HK-2 (cell line): ENCODE measurements at regions not wholly inside any gene's neighbourhood (a gene's known extent, or its start where the extent isn't known, plus 50 kb on each side); places are given as distances from the start of the nearest gene placed in this dataset.

ENCODE experiments used
- DNase-seq: peaks from one replicate; pipeline ENCODE4 v3.0.0-alpha.2; 2018; ENCODE audit not compliant: unreplicated experiment

DNA sequence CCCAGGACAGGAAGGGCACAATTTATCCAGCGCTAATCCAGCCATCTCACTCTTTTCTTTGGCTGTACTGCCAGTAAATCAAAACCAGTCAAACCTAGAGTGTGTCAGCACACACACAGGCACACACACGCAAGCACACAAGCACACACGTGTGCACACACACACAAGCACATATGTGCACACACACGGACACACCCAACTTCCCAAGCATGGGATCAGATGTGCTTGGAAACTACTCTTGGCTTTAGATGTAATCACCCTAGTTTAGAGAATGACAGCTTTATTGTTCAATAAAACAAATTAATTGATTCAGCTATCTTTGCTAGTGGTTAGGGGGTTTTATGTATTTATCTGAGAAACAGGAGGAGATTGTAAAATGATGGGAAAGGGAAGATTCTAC lies 615.0 kb upstream of the MKI67 start:
- DNase-seq = no peak

DNA sequence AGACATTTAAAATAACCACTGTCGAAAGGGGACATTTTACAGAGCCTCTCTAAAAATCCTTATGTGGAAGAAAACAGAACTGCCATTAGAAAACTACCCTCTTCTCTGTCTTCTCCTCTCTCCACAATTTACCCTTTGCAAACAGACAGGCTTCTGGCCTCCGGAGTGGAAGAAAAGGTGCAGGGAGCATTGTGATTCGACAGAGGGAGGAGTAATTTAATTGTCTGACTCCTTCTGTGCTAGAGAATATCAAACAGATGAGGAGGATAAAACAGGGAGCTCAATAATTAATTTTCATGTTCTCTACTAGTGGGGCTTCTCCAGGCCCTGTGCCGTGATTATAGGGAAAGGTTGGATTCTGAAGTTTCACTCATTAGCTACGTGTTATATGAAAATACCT lies 615.5 kb upstream of the MKI67 start:
- DNase-seq = no peak

DNA sequence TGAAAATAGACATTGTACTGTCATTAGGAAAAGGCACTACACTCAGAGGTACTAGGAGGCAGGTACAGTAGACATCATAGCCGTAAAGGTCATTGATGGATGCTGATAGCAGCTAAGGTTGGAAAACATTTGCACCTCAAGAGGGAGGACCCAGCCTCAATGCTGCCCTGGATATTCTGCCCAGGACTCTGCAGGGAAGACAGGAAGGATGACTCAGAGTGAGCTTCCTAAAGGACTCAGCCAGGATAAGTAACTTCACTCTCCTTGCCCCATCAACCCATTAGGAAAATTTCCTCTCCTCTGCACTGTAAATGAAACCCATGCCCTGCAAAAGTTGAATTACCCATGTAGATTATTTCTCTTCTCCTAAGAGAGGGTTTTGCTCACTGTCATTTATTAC lies 617.9 kb upstream of the MKI67 start:
- DNase-seq = no peak

DNA sequence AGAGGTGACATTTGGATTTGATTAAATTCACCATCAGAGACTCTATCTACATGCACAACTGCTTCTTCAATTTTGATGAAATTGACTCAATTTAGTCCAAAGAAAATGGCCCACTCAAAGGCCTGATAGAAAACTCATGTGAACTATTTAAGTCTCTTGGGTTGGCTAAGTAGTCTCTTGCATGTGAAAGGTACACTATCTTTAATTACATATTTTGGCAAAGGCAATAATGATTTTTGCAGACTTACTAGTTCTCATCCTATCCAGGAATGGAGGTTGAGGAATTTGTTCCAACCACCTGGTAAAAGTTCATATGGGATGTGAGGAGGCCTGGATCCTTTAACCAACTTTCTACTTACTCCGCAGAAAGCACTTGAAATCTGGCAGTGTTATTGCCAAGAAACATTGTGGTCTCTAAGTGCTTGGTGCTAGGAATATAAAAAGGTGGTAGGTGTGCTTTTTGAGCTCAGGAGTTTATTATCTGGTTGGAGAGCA lies 618.6 kb upstream of the MKI67 start:
- no peak for DNase-seq

DNA sequence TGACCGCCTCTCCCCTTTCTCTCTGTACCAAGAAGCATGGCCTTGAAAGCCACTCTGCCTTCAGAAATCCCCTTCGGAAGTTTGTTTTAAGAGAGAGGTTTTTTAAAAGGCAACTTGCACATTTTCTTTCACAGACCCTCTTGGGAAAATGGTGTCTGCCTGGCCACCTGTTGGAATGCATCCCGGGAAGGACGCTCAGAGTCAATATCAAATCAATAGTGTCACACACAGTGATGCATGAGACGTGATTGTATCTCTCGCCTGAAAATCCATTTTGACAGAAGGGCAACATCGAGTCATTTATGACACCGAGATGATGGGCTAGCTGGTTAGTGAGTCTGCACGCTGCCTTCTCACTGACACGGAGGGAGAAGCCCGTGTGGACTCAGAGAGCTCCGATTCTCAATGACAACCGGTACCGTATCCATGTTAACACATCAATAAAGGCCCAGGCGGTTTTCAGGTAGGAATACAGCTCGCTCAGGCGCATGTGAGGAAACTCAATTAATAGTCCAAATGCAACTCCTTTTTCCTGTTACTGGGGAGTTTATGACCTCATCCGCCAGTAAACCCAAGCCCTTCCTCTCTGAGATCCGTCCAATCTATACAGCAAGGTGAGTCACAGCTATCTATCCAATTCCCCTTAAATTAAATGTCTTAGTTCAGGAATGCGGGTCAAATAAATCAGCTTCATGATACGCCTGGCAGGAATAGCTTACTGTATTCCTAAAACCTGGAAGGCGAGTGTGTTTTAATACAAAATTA lies 621.5 kb upstream of the MKI67 start:
- no peak for DNase-seq

DNA sequence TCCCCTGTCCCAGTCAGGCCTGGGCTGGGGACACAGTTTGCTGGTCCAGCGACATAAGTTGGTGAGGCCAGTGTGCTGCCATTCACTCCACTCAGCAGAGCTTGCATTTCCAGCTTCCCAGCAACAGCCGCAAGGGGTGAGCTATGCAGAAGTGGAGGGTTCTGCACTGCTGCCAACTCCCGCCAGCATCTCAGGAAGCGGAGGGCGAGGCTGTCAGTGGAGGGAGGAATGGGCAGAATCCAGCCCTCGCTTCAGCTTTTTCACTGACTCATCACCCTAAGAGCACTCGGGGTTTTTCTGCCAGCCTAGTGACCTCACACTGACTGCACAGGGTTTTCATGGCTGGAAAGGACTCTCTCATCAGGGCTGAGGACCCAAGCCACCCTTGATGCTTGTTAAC lies 625.1 kb upstream of the MKI67 start:
- peak; percentile 45 for DNase-seq

DNA sequence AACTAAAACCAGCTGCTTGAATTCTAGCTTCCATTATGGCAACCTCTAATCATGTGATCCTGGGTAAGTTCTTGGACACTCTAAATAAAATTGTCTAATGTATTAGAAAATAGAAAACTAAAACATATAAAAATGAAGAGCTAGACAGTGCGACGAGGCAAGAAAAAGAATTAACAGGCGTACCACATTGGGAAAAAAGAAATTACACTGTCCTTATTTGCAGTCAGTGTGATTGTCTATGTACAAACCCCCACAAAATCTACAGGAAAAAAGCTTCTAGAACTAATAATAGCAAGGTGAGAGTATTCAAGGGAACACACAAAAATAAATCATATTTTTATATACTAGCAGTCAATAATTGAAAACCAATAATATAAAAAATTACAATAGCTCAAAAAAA lies 625.6 kb upstream of the MKI67 start:
- no peak for DNase-seq

DNA sequence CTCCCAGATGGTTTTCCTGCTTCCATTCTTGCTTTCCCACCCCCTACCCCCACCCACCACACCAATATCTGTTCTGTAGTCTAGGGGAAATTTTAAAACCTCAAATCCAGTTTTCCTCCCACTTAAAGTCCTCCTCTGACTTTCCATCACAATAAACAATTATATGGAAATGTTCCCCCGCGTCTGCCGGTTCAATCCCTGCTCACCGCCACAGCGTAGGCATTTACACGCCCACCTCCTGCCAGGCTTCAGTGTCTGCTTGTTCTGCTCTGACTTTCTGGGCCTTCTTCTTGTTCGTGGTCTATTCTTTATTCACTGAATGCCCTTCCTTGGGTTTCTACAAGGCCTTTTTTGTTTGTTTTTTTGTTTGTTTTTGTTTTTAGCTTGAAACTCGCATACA lies 633.0 kb upstream of the MKI67 start:
- DNase-seq = no peak

DNA sequence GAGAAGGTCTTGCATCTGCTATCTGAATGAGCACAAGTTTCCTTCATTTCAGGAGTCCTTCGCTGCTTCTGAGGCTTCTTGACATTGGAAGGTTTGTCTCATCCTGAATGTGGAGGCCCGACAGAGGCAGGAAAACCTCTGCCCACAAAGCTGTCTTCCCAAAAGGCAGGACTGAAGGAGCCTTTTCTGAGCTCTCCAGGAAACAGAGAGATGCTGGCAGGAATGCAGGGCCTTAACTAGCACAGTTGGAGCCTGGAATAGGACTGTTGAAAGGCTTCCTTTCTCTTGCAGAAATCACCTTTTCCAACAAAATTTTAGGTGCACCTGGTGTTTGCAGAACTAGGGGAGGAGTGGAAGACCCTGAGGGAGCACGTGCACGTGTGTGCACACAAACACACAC lies 637.4 kb upstream of the MKI67 start:
- DNase-seq = no peak

DNA sequence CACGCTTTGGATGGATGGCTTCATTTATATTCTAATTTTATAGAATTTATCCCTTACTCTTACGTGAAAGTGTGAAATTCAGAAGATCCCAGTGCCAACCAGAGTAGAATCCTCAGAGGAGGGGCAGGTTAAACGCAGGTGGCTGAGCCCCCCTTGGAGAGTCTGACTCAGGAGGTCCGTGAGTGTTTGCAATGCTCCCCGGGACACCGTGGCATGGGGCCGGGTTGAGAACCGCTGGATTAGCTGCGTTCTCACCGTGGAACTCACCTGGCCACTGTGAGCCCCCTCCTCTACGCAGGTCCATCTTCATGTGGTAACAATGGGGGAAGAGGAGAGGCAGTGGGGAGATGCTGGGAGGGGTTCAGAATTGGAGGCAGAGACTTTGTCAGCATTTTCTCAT lies 638.0 kb upstream of the MKI67 start:
- no peak for DNase-seq

DNA sequence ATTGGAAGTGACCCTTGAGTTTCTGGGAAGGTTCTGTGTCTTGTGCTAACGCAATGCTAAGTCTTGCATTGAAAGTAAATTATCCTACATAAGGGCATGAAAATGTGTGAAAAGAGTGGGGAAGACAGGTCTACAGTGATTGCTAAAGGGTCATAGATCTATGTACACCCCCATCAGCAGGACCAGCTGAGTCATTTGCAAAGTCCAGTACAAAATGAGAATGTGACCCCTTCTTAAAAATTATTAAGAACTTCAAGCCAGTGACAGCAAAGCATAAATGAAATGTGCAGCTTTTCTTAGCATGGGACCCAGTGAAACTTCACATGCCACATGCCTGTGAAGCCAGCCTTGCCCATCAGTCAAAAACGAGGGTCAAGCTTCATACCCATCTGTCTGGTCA lies 640.7 kb upstream of the MKI67 start:
- DNase-seq = no peak

DNA sequence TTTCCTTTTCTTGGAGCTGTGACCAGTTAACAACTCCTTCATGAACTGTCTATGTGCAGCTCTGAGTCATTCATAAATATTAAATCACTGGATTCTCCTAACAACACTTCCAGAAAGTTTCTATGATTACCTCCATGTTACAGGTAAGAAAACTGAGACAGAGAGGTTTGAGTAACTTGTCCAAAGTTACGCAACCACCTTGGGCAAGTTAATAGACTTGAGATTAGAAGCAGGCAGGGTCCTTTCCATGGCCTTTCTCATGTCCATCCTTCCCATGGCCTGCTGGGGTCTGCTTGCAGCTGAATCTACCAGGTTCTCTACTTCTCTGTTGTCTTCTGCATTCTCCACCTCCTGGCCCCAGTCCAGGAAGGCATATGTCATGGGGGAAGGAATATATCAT lies 648.8 kb upstream of the MKI67 start:
- DNase-seq = no peak

DNA sequence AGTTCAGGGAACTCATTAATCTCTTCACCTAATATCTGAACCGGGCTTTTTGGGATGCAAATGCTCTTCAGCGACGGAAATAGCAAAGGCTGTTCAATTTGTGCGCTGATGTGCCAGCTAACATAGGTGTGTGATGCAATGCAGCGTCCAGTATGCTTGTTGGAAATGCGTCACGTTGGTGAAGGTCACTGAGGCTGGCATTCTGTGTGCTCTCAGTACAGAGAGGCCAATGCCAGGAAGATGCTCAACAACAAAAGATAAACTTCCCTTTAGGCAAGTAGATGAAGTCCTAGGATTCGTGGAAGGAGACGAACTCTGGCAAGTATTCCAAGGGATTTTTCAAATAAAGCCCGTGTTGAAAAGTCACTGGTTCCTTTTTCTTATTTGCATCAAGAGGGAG lies 649.5 kb upstream of the MKI67 start:
- no peak for DNase-seq

DNA sequence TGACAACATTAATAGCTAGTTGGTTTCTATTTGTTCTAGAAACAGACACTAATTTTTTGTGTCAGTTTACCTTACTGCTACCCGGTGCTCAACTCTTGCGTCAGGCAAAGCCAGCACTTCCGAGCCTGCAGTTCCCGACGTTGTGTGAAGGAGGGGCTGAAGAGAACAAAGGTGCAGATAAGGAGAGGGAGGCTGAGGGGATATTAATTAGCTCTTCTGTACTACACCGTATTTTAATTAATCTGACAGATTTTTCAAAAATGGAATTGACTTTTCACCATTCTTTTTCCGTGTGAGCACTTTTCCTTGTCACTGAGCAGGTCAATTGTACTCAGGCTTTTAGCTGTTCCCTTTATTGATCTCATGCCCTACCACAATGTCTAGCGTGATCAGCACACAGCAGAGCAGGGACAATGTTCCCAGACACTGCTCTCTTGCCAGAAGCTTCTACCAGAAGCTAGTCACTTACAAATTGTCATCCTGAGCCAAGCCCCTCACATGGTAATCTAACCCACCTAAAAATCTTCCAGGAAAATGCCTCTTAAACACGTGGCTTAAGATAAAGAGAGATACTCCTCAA lies 650.5 kb upstream of the MKI67 start:
- no peak for DNase-seq

DNA sequence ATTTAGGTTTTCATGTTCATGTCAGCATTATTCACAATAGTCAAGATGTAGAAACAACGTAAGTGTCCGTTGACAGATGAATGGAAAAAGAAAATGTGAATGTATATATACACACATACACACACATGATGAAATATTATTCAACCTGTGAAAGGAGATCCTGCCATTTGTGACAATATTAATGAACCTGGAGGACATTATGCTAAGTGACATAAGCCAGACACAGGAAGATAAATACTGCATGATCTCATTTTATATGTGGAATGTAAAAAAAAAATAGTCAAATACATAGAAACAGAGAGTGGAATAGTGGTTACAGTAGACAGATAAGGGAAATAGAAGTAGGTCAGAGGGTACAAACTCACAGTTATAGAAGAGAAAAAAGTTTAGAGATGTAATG lies 651.1 kb upstream of the MKI67 start:
- DNase-seq = no peak

DNA sequence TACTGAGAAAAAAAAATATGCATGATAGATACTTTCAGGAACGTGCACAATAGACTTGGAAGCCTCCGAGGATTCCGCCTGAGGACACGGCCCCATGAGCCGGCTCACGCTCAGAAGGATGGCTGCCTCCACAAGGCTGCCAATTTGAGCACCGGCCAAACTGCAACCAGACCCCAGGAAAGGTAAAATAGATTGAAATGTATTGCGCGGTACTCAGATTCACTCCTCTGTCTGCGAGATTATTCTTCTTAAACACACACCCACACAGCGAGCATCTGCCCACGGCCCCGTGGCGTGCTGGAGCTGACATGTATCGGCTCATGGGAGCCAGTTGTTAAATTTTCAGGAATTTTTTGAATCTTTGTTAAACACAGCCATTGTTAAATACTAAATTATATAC lies 653.2 kb upstream of the MKI67 start:
- no peak for DNase-seq

DNA sequence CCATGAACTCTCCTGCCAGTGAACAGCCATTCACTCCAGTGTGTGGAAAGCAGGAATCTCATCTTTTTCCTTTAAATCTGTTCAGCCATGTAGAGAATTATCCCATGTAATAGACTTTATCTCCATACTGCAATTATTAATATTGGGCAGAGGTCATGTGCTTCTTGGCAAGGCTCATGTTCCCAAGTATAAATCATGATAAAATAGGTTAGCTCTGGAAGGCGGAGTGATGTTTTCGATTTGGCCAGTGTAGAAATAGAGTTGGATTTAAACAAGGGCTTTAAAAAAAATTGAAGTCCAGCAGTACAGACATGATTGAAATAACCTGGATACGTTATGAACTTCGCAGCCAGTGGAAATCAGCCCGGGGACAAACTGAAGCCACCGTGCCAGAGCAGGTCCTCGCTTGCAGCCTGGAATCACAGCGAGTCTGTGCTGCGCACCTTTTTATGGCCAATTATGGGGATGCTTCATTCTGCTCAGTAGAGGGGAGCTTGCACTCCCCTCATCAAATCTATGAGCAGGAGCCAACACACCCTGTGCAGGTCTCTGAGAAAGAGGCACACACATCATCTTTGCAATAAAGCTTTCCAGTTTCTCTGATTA lies 654.0 kb upstream of the MKI67 start:
- no peak for DNase-seq

DNA sequence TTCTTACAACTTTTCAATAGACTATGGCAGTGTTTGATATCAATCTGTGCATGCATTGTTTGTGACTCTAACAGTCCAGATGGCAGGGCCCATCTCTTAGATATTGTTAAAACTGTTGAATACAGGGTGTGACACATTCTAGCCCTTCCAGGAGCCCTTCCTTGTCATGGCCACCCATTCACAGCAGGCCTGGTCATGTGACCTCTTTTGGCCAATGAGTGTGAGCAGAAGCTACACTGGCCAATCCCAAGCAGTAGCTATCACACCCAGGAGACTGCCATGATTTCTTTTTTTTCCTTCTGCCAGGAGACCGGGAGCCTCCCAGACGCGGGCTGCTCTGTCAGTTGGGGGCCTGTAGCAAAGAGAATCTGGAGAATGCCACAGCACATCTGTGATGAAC lies 655.4 kb upstream of the MKI67 start:
- no peak for DNase-seq

DNA sequence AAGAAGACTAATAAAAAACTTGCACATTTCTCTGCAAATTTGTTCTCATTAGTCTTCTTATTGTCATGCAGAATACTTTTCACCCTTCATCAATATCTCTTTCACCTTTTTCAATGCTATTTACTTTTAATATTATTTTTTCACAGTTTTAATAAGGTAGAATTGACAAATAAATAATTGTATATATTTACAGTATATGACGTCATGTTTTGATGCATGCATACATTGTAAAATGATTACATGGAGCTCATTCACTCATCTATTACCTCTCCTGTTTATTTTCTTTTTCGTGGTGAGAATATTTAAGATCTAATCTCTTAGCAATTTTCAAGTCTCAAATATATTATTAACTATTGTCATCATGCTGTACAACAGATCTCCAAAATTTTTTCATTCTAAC lies 658.2 kb upstream of the MKI67 start:
- no peak for DNase-seq

DNA sequence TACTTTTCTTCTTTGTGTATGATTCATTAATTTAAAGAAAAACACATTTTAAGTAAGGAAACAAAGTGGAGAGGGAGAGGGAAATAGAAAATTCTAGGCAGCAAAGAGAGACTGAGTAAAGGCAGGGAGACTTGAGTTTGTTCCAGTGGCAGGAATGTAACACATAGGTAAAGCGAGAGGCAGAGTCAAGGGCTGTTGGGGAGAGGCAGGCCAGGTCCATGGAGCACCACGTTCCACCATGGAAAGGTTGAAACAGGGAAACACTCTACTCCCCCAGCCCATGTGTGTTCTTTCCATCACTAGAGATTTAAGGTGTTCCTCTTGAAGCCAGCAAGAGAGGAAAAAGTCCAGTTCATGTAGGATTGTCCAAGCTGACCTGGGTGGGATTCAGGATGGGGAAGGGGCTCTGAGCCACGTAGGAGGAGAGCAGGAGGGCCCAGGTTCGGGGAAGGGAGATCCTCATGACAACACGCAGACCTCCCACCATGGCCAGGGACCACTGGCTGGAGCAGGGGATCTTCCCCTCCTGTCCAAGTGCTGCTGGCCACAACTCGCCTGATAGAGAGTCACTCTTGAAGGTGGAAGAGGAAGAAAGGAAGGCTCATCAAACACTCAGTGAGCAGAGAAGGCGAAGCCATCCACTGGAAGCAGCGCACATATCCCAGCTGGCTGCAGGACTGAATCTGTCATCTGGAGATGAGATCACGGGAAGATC lies 666.4 kb upstream of the MKI67 start:
- no peak for DNase-seq

DNA sequence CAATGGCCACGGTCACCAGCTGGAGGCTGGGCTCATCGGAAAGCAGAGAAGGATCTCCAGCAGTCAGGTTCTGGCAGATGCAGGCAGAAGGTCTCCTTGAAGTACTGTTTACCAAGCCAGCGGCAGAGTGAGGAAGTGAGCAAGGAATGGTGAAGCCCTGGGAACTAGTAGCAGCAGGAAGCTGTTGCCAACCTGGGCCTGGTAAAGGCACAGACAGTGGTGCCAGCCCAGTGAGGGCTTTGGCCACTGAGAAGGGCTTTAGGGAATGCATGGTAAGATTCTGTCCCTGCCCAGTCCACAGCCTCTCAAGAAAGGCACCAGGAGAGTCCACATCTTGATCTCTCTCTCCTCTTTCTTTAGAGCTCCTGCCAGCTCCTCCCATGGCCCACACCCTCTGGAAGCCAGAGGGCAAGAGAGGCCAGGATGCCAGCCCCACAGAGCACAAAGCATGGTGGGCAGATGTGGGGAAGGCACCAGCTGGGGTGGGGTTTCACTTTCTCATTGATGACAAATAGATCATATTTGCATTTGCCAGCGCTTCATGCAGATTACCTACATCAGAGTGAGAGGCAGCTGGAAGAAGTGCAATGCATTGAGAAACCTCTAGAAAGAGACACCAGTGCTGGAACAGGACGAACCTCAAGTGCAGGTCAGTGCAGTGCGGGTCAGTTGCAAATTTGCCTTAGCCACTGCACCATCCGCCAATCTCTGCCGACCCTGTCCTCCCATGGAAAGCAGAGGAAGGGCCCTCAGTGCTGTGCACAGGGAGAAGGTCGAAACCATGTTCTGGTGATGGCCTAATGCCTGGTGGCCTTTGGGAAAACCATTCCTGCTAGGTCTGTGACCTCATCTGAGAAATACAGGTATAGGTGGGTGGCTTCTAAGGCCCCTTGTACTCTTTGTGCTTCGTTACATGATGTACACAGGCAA lies 667.8 kb upstream of the MKI67 start:
- no peak for DNase-seq
